SHP77 (cell line): ENCODE measurements at regions not wholly inside any gene's neighbourhood (a gene's known extent, or its start where the extent isn't known, plus 50 kb on each side); places are given as distances from the start of the nearest gene placed in this dataset.
"Not testable (repeated sequence)": the region's sequence is repeated elsewhere in the genome, so short reads cannot be mapped to it uniquely, and the experiment has no call there.

Experiments used
- DNase-seq, 2 experiments: peaks; one replicate each; lab custom pipeline; 2025; lab: John Stamatoyannopoulos, UW

- no peak for DNase-seq
These were observed 138.0 kb upstream of the DNAH14 start for GRCh38 chr1:224791362-224791941.

- DNase-seq: no peak
These were observed 133.9 kb upstream of the DNAH14 start for GRCh38 chr1:224795591-224795990.

- no peak for DNase-seq
These were observed 130.4 kb upstream of the DNAH14 start for GRCh38 chr1:224799083-224799482.

- no peak for DNase-seq
These were observed 128.9 kb upstream of the DNAH14 start for GRCh38 chr1:224800486-224801119.

- DNase-seq: no peak
These were observed 127.5 kb upstream of the DNAH14 start for GRCh38 chr1:224801844-224802490.

GRCh38 chr1:224802617-224803016 lies 126.9 kb upstream of the DNAH14 start:
- no peak for DNase-seq

GRCh38 chr1:224804220-224804619 lies 125.3 kb upstream of the DNAH14 start:
- DNase-seq: no peak

GRCh38 chr1:224805889-224806288 lies 123.6 kb upstream of the DNAH14 start:
- DNase-seq: no peak

GRCh38 chr1:224809137-224809536 lies 120.3 kb upstream of the DNAH14 start:
- DNase-seq: no peak

GRCh38 chr1:224809613-224810012 lies 119.9 kb upstream of the DNAH14 start:
- no peak for DNase-seq

GRCh38 chr1:224811564-224811963 lies 117.9 kb upstream of the DNAH14 start:
- no peak for DNase-seq

- no peak for DNase-seq
These were observed 113.8 kb upstream of the DNAH14 start for GRCh38 chr1:224815647-224816046.

- no peak for DNase-seq
These were observed 113.4 kb upstream of the DNAH14 start for GRCh38 chr1:224816062-224816461.

- no peak for DNase-seq
These were observed 112.1 kb upstream of the DNAH14 start for GRCh38 chr1:224817382-224817781.

GRCh38 chr1:224819861-224820260 lies 109.6 kb upstream of the DNAH14 start:
- no peak for DNase-seq

GRCh38 chr1:224820341-224820740 lies 109.1 kb upstream of the DNAH14 start:
- DNase-seq: no peak

GRCh38 chr1:224821751-224822150 lies 107.7 kb upstream of the DNAH14 start:
- not testable (repeated sequence) for DNase-seq

GRCh38 chr1:224825525-224826000 lies 103.9 kb upstream of the DNAH14 start:
- DNase-seq: no peak

- no peak for DNase-seq
These were observed 100.8 kb upstream of the DNAH14 start for GRCh38 chr1:224828691-224829090.

GRCh38 chr1:224831501-224831900 lies 98.0 kb upstream of the DNAH14 start:
- DNase-seq: no peak

- DNase-seq: not testable (repeated sequence)
These were observed 89.7 kb upstream of the DNAH14 start for GRCh38 chr1:224839648-224840300.

- DNase-seq: not testable (repeated sequence)
These were observed 87.7 kb upstream of the DNAH14 start for GRCh38 chr1:224841803-224842202.
